B cell (primary cell): ENCODE measurements at regions not wholly inside any gene's neighbourhood (a gene's known extent, or its start where the extent isn't known, plus 50 kb on each side); places are given as distances from the start of the nearest gene placed in this dataset.

Source experiments
- ATAC-seq: fragments of 200-7000 bp; cut with Tn5 transposase; one replicate; pipeline ENCODE4 v1.10.0; 2021; ENCODE audit warnings: low read depth, mild to moderate bottlenecking, moderate number of reproducible peaks, moderate library complexity
- CTCF ChIA-PET: fragments of 350-600 bp; sonication (Branson Sonifier 250); formaldehyde crosslinking; loops from one replicate; lab custom pipeline; 2021; ENCODE audit warnings: antibody characterized with exemption, inconsistent platforms; lab: Charles Lee
- POLR2A ChIA-PET: fragments of 350-600 bp; sonication (Branson Sonifier 250); formaldehyde crosslinking; loops from one replicate; lab custom pipeline; 2021; ENCODE audit warnings: antibody characterized with exemption; lab: Charles Lee
- DNase-seq: peaks from one replicate; pipeline ENCODE4 v3.0.0; 2013
- H2AFZ ChIP-seq: 2 replicates; pipeline ENCODE4 v1.6.1; 2012; ENCODE audit warnings: mild to moderate bottlenecking, low read depth, low read length; ENCODE audit not compliant: insufficient read depth, poor library complexity, severe bottlenecking
- H3K27ac ChIP-seq, 2 donors: 1 replicate in 1 of 2; 2 replicates in 1 of 2; pipeline ENCODE4 v1.5.1; 2012 to 2013; ENCODE audit warnings: low read length in 2 of 2, mild to moderate bottlenecking in 2 of 2, moderate library complexity in 1 of 2
- H3K27me3 ChIP-seq, 4 experiments: fragments of 200-600 bp in 1 of 4; sonication (generic) in 1 of 4; replicated peaks in 1 of 4; 1 replicate in 2 of 4; 2 replicates in 2 of 4; pipeline versions ENCODE4 v1.6.1 to v1.7.0; 2013 to 2016; ENCODE audit warnings: low read length in 3 of 4, mild to moderate bottlenecking in 2 of 4, mixed read lengths in 1 of 4, moderate library complexity in 1 of 4; ENCODE audit not compliant: insufficient read depth in 4 of 4, control insufficient read depth in 3 of 4; ENCODE audit errors: control extremely low read depth in 1 of 4
- H3K36me3 ChIP-seq, 2 experiments: replicated peaks in 1 of 2; 1 replicate in 1 of 2; 2 replicates in 1 of 2; pipeline versions ENCODE4 v1.6.1 to v1.7.1; 2013; ENCODE audit warnings: low read length in 1 of 2; ENCODE audit not compliant: insufficient read depth in 2 of 2, control insufficient read depth in 1 of 2; ENCODE audit errors: control extremely low read depth in 1 of 2, extremely low read depth in 1 of 2
- H3K4me1 ChIP-seq, 2 donors: fragments of 200-600 bp in 1 of 2; sonication (generic) in 1 of 2; 1 replicate in 1 of 2; 2 replicates in 1 of 2; pipeline versions ENCODE4 v1.5.1 to v1.6.1; 2013 to 2017; ENCODE audit warnings: low read length in 2 of 2; ENCODE audit not compliant: control insufficient read depth in 2 of 2, insufficient read depth in 2 of 2
- H3K4me2 ChIP-seq: replicated peaks from 2 replicates; pipeline ENCODE3; 2012; ENCODE audit warnings: mild to moderate bottlenecking, low read depth, low read length; ENCODE audit not compliant: poor library complexity, severe bottlenecking
- H3K4me3 ChIP-seq, 5 experiments: fragments of 200-600 bp in 1 of 5; sonication (generic) in 1 of 5; 1 replicate in 3 of 5; 2 replicates in 2 of 5; pipeline versions ENCODE4 v1.5.1 to v1.7.0; 2011 to 2016; ENCODE audit warnings: low read length in 4 of 5, mild to moderate bottlenecking in 4 of 5, low read depth in 2 of 5, control low read depth in 1 of 5, moderate library complexity in 1 of 5; ENCODE audit not compliant: insufficient read depth in 1 of 5; ENCODE audit errors: control extremely low read depth in 1 of 5, extremely low read depth in 1 of 5
- H3K79me2 ChIP-seq: fragments of 200-600 bp; sonication (generic); one replicate; pipeline ENCODE4 v1.6.0; 2016; ENCODE audit warnings: low read length; ENCODE audit not compliant: control insufficient read depth, insufficient read depth
- H3K9ac ChIP-seq: fragments of 200-600 bp; sonication (generic); 2 replicates; pipeline ENCODE4 v1.6.1; 2017; ENCODE audit warnings: mild to moderate bottlenecking, low read length, moderate library complexity
- H3K9me3 ChIP-seq, 3 donors: one replicate each; pipeline versions ENCODE4 v1.6.1 to v1.7.1; 2013; ENCODE audit warnings: low read length in 2 of 3; ENCODE audit not compliant: control insufficient read depth in 2 of 3, insufficient read depth in 1 of 3; ENCODE audit errors: control extremely low read depth in 1 of 3
- H4K20me1 ChIP-seq: 2 replicates; pipeline ENCODE4 v1.6.0; 2012; ENCODE audit warnings: mild to moderate bottlenecking, low read length; ENCODE audit not compliant: insufficient read depth, control insufficient read depth, poor library complexity, severe bottlenecking
- H3K27ac Mint-ChIP-seq: one replicate; pipeline ENCODE4 v1.8.0; 2021; ENCODE audit warnings: mixed read lengths
- H3K27me3 Mint-ChIP-seq: one replicate; pipeline ENCODE4 v1.8.0; 2021; ENCODE audit warnings: mixed read lengths
- H3K4me1 Mint-ChIP-seq: one replicate; pipeline ENCODE4 v1.8.0; 2021; ENCODE audit warnings: mixed read lengths
- H3K4me3 Mint-ChIP-seq: one replicate; pipeline ENCODE4 v1.8.0; 2021; ENCODE audit warnings: mixed read lengths
- H3K9me3 Mint-ChIP-seq: one replicate; pipeline ENCODE4 v1.8.0; 2022; ENCODE audit warnings: mixed read lengths; ENCODE audit not compliant: insufficient read depth
- CTCF ChIP-seq: fragments of 200-600 bp; IDR thresholded peaks from one replicate; pipeline ENCODE4 v1.8.0; 2022; ENCODE audit warnings: antibody characterized with exemption, mild to moderate bottlenecking
- EZH2 ChIP-seq: IDR thresholded peaks from 2 replicates; pipeline ENCODE4 v1.6.1; 2012; ENCODE audit warnings: borderline replicate concordance, low read depth, mild to moderate bottlenecking, moderate library complexity, low read length; ENCODE audit not compliant: insufficient read depth, poor library complexity, severe bottlenecking
- WGBS: methylation state at CpG from one replicate; pipeline ENCODE4 v1.1.5; 2013; ENCODE audit warnings: missing lambda C conversion rate; ENCODE audit not compliant: insufficient coverage; 5-methylcytosine and 5-hydroxymethylcytosine counted together
- intact Hi-C: fragments of 100-400 bp; cut with micrococcal nuclease; formaldehyde crosslinking; loops from one replicate; pipeline ENCODE4 v1.10.0; 2022

GRCh38 chr4:123125477-123125876, 203.1 kb upstream of the NUDT6 start:
- Histone ChIP-seq H3K9me3 (no peaks in the 10 kb centered on the region), H3K27ac (no peak overlapping the region), H4K20me1 (no peaks in the 10 kb centered on the region), H3K27me3 (no peaks in the 10 kb centered on the region), H3K79me2 (no peaks in the 10 kb centered on the region), H3K4me1 (no peaks in the 10 kb centered on the region), H3K4me3 (no peak overlapping the region), H3K4me2 (no peak overlapping the region), H3K36me3 (no peaks in the 10 kb centered on the region), H3K9ac (no peak overlapping the region), H2AFZ (no peak overlapping the region)
- Mint-ChIP-seq H3K9me3 (no peaks in the 10 kb centered on the region), H3K4me1 (no peaks in the 10 kb centered on the region), H3K27me3 (no peaks in the 10 kb centered on the region), H3K4me3 (no peak overlapping the region), H3K27ac (no peak overlapping the region)
- DNase-seq, result no peak
- ChIA-PET POLR2A (no interaction called here), CTCF (no interaction called here)
- intact Hi-C loops, result no loop called here
- ATAC-seq, result no peak
- WGBS, result no CpG with 5 or more reads among the region's 1 CpG
- TF ChIP-seq EZH2 (no peak), CTCF (no peak)

GRCh38 chr4:123127218-123127617, 204.8 kb upstream of the NUDT6 start:
- intact Hi-C loops, result no loop called here
- H3K4me1 ChIP-seq, result no peaks in the 10 kb centered on the region
- Mint-ChIP-seq H3K9me3 (no peaks in the 10 kb centered on the region), H3K4me1 (no peaks in the 10 kb centered on the region), H3K27me3 (no peaks in the 10 kb centered on the region), H3K27ac (no peak overlapping the region), H3K4me3 (no peak overlapping the region)
- H3K9me3 ChIP-seq, result no peaks in the 10 kb centered on the region
- H4K20me1 ChIP-seq, result no peaks in the 10 kb centered on the region
- H3K36me3 ChIP-seq, result no peaks in the 10 kb centered on the region
- DNase-seq (no peak), ATAC-seq (no peak)
- H3K4me2 ChIP-seq, result no peak overlapping the region
- no peaks in the 10 kb centered on the region for H3K27me3 ChIP-seq
- ChIA-PET POLR2A (no interaction called here), CTCF (interaction anchor here (1.0 to 1.2 kb wide), 2 partner anchors 11 to 533 kb away, joined by 3 to 5 read pairs; no protein-coding TSS in a partner anchor)
- no peak overlapping the region for H3K4me3 ChIP-seq
- H3K9ac ChIP-seq, result no peak overlapping the region
- WGBS, result no CpG with 5 or more reads among the region's 1 CpG
- no peak overlapping the region for H2AFZ ChIP-seq
- no peaks in the 10 kb centered on the region for H3K79me2 ChIP-seq
- H3K27ac ChIP-seq, result no peak overlapping the region
- no peak for TF ChIP-seq EZH2
- TF ChIP-seq CTCF, result no peak
